NCI-H1048 (cell line): ENCODE measurements at regions not wholly inside any gene's neighbourhood (a gene's known extent, or its start where the extent isn't known, plus 50 kb on each side); places are given as distances from the start of the nearest gene placed in this dataset.
"Not testable (repeated sequence)": the region's sequence is repeated elsewhere in the genome, so short reads cannot be mapped to it uniquely, and the experiment has no call there.

Experiments
- DNase-seq: peaks from one replicate; lab custom pipeline; 2025; lab: John Stamatoyannopoulos, UW

DNA sequence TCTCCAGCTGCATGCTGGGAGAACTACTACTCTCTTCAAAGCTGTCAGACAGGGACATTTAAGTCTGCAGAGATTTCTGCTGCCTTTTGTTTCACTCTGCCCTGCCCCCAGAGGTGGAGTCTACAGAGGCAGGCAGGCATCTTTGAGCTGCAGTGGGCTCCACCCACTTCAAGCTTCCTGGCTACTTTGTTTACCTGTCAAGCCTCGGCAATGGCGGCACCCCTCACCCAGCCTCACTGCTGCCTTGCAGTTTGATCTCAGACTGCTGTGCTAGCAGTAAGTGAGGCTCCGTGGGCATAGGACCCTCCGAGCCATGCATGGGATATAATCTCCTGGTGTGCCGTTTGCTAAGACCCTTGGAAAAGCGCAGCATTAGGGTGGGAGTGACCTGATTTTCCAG lies 61.7 kb downstream of the DMRTA1 start:
- DNase-seq, result not testable (repeated sequence)

DNA sequence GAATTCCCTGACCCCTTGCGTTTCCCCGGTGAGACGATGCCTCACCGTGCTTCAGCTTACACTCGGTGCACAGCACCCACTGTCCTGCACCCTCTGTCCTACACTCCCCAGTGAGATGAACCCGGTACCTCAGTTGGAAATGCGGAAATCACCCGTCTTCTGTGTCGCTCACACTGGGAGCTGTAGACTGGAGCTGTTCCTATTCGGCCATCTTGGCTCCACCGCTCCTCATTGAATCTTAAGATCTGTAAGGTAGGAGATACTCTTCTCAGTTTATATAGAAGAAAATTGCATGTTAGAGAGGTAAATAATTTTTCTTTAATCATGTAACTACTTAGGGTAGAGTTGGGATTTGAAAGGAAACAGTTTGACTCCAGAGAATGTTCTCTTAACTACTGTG lies 62.2 kb downstream of the DMRTA1 start:
- DNase-seq, result no peak

DNA sequence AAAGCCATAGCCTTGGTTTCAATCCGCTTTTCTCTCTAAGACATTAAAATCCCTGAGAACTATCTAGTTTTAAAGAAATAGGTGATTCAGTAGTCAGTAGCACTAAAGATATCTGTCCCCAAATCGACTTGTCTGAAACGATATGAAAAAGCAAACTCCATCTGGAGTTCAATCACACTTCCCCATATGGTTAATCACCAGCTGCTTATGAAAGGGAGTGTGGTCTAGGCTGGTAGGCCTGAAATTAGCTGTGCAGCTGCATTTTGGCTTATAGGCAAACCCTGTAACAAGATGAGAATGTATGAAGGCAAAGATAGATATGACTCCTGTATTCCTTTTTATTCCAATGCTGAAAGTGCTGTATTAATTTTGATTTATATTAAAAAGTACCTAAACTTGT lies 65.9 kb downstream of the DMRTA1 start:
- no peak for DNase-seq

DNA sequence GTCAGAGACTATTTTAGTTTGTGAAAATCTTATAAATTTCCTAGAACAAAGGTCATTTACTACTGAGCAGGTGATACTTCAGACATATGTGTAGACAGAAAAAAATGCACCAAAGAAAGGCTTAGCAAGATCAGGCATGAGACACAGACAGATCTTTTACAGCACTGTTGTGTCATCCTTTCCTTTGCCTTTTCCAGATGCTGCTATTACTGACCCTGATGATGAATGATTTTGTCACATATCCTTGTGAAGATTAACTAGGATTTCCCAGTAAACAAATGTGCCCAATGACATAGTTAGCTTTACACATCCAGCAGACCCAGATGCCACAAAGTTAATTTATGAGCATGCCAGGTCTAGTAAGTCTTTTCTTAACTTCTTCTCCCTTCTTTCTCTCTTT lies 68.2 kb downstream of the DMRTA1 start:
- no peak for DNase-seq

DNA sequence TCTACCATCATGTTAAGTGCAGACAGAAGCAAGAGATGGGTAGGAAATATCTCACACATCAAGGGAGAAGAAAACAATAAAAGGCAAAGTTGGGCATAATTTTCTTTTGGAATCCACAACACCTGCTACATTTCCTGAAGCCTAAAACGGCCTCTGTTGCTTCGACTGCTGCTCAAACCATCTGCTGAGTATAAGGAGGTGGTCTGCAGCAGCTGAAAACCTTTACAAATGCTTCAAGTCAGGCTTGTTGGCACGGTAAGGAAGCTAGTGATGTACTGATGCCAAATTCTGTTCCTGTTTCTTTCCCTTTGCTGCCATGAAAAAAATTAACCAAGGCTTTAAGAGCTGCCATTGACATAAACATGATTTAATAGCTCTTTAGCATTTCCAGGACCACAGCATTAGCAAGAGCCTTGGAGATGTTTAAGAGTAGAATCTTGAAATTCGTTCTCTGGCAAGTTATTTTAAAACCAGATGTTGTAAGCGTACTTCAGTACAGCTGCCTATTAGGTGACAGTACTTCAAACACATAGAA lies 75.6 kb downstream of the DMRTA1 start:
- no peak for DNase-seq

DNA sequence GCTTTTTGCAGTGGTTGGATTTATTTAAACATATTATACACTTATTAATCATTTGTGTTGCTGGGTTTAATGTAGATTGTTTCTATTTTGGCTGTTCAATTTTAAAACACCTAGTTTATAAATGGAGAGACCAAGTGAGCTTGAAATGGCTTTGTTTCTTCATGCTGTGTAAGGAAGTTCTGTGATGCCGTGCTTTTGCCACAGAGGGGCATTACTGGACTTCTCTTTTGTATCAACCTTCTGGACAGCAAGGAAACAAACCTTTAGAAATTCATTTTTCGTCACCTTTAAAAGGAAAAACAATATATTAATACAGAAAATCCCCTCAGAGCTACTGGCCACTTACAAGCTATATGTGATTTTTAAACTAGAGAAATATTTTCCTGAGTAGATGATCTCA lies 81.9 kb downstream of the DMRTA1 start:
- no peak for DNase-seq

DNA sequence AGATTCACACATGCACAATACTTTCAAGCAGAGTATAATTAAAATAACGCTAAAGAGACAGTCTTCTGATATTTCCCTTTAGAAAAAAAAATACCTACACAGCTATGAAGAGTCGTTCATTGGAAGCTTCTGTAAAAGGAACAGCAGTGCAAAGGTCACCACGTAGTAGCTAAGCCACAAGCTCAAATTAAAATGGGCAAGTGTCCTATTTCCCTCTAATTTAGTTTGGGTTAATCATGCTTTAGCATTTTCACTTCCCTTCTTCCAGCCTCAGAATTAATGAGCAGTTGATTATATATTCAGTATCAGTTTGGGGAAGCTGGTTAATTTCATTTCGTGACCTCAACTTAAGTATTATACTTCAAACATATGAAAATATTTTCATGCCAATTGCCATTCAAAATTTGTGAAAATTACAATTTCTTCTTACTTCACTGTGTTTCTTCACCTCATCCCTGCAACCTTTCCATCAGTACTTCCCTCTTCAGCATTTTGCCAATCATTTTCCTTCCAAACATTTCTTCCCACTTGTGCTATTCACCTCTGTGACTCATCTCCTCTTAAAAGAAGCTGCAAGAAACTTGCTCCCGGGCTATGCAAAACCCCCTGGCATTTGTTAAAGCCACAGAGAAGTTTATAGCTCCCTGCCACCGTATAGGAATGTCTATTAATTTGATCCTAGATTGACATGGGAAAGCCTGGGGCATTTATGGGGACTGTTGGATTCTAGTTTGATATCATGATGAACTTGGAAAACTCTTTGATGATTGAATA lies 83.0 kb downstream of the DMRTA1 start:
- DNase-seq, result no peak

DNA sequence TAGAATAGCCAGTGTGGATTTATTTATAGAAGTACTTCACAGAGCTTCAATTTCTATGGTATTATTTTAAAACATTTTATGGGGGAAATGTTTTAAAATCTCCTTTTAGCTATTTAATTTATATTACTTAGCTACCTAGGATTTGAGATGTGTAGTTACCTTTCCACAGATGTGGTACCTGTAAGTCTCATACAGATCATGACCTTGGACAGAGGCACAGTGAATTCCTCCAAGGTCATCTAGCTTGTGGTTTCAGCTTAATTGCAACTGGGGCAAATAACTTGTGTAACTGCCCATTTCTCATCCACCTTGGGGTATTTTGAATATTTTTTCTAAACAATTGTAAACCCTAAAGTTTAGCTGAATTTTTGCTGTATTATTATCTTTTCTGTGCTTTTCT lies 89.2 kb downstream of the DMRTA1 start:
- DNase-seq, result no peak

GRCh38 chr9:22537721-22538120 lies 91.1 kb downstream of the DMRTA1 start:
- DNase-seq, result no peak

- DNase-seq, result no peak
Measured at GRCh38 chr9:22548625-22549024, 102.0 kb downstream of the DMRTA1 start.

DNA sequence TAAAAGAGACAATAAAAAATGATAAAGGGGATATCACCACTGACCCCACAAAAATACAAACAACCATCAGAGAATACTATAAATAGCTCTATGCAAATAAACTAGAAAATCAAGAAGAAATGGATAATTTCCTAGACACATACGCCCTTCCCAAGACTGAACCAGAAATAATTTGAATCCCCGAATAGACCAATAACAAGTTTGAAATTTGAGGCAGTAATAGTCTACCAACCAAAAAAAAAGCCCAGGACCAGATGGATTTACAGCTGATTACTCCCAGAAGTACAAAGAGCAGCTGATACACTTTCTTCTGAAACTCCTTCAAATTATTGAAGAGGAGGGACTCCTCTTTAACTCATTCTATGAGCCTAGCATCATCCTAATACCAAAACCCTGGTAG lies 128.1 kb downstream of the DMRTA1 start:
- no peak for DNase-seq

DNA sequence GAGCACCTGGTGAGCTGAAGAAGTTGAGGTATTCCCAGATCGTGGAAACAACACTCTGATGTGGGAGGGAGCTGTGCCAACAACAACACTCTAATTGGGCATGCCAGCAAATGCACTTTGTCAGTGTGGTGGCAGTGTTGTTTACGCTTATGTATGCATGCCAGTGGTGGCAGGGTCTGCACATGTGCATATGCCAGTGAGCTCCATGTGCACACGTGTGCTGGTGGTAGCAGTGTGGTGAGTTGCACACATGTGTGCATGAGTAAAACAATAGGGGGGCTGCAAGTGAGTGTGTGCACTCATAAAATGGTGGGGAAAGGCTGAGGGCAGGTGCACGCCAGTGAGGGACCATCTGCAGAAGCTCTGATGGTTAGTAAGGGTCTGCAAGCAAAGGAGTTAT lies 134.2 kb downstream of the DMRTA1 start:
- no peak for DNase-seq

GRCh38 chr9:22582221-22582620 lies 135.6 kb downstream of the DMRTA1 start:
- DNase-seq, result no peak

DNA sequence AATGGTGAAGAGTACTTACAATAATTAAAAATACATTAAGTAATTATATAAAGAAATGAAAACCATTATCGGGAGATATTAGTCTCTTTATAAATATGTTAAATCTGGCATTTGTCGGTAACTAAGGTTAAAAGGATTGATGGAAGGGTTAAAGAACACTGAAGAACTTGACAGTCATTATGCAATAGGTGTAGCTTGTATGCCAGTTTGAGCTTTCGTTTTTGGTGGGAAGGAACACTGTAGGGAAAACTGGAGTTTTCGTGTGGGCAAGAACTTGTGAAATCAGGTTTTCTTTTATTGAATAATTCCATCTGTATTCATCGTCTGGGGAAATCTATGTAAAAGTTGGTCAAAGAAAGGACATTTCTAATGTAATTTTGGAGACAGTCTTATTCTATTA lies 142.3 kb downstream of the DMRTA1 start:
- DNase-seq, result no peak

DNA sequence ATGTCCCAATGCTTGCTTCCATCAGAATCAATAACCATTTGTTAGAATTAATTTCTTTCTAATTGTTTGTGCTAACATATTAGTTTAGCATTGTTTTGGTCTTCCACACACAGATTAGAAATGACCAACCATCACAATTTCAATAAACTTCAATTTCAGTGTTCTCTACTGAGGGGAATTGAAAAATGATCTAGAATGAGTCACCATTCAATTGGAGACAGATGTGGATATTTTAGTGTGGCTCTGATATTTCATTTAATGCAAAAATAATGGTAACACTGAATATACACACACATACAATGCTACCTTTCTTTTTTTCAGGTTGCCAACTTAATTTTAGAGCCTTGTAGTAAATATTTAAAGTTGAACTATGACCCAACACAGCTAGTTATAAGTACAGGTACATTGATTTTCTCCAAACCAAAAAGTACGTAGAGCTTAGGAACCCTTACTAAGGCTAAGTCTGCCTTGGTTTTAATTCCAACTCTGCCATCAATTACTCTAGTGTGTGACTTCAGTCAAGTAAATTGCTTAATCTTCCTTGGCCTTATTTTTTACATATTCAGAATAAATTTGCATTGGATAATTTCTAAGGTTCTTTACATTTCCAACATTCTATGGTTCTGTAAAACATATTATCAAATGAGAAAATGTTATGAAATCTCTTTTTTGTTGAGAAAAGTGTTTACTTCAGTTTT lies 143.9 kb downstream of the DMRTA1 start:
- no peak for DNase-seq

DNA sequence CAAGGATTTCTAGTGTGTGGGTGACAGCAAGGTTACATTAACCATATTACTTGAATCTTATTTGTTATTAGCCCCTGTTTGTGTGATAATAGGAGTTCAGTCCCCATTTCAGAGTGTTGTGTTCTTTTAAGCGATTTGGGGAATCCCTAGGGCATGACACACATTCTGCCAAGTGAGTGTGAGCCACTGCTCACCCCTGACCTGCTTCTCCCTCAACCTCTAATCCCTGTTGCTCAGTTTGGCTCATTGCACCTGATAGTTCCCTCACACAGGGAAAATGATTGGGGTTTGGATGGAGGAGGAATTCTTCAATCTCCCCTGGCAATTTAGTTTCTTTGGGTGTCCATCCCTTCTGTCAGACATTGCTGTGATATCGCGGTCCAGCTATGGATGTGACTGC lies 149.2 kb downstream of the DMRTA1 start:
- DNase-seq, result no peak

DNA sequence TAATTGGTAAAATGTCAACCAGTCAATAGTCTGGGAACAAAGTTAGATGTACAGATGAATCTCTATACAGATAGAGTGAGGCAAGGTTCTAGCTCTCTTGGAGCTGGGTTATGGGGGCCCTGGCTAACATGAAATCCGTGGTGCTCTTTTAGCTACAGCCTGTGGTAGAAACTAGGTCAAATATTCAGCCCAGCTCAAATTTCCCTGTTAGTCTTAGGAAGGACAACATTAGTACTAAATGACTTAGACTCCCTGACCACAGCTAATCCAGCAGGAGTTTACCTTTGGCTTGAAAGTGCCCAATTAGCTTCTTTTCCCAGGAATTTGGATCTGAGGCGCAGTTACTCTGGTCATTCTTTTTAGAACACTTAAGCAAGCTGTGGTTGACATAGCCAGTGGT lies 170.5 kb downstream of the DMRTA1 start:
- DNase-seq, result no peak

- no peak for DNase-seq
Measured at GRCh38 chr9:22622815-22623214, 176.2 kb downstream of the DMRTA1 start.

DNA sequence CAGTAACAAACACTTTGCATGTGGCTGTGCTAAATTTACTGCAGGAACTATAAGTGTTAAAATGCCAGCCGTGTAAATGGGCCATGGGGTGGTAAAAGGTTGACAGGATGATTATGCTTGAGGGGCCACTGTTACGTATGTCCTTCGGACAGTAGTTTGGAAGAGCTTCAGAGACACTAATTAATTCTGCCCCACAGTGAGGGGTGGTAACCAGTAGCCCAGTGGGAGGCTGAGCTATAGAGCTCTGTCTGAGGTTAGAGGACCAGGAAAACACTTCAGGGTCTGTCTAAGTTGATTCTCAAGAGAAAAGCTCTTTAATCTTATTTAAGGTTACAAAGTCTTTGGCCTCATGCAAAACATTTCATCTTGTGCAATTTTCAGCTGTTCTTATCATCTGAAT lies 176.6 kb downstream of the DMRTA1 start:
- DNase-seq, result no peak

DNA sequence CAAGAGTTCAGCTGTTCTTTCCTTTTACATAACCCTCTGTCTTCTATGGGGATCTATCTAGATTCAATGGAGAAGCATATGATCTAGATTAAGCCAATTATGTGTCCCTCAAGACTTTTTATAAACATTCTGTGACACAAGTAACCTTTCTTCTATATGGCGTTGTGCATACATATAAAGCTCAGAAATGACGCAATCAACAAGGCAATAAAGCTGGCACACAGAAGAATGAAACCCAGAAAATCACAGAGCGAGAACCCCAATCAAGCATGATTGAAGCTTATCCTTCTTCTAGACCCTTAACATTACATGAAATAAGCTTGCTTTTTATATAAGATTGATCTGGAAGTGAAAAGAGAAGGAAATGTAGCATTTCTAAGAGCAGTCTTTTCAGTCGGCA lies 178.9 kb downstream of the DMRTA1 start:
- no peak for DNase-seq

DNA sequence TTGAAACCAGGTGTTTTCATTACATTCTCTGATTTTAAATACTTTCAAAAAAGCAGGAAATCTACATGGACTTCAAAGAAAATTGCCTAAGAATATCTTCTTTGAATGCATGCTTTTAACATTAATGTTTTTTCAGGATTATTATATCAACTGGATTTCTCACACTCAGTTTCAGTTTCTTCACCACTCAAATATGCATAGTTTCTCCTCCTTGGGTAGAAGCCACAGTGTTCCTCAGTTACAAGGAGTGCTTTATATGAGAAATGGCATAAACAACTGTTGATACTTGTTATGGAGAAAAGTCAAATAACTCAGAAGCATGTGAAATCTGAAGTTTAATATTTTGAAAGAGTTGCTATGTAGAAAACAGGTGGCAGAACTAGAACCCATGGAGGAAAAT lies 196.9 kb downstream of the DMRTA1 start:
- no peak for DNase-seq

GRCh38 chr9:22645893-22646292 lies 199.3 kb downstream of the DMRTA1 start:
- no peak for DNase-seq

DNA sequence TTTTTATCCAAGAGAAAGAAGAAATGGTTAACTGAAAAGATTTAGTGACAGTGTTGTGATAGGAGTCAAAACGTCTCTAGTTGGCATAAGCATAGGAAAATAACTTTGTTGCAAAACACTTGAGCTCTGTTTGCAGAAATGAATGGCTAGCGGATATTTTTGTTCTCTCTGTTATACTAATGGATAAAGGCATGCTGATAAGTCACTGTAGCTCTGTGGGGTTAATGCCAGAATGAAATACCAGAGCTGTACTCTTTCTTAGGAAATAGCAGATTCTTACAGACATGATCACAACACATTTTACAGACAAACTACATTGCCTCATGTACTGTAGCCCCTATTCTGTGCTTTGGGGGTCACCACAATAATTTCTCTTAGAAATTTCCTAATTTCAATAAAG lies 202.8 kb downstream of the DMRTA1 start:
- DNase-seq, result no peak

DNA sequence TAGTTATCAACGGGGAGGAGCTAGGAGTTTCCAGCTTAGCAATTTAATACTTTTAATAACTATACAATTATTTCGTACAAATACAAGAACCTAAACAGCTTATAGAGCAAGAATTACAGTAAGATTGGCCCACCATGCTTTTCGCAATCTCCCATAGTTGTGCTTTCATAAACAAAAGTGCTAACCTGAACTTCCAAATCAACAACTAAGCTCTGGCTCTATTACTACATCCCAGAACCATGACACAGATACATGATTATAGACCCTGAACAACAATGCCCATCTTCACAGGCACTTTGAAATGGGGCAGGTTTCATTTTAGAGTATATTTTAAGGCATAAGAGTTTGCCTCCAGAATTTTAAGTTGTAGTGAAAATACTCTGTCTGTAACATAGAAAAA lies 203.5 kb downstream of the DMRTA1 start:
- DNase-seq, result no peak
